ENCODE measurements at regions not wholly inside any gene's neighbourhood (a gene's known extent, or its start where the extent isn't known, plus 50 kb on each side); places are given as distances from the start of the nearest gene placed in this dataset.
A peak's percentile ranks its signal among the peaks of the same experiment; 100 is the strongest.

GRCh38 chr15:61620151-61620550 lies 391.0 kb upstream of the RORA start:
- no peak for TF ChIP-seq CTCF (IDR thresholded peaks at IDR 0.05; ENCODE audit: control insufficient read depth, extremely low read depth, insufficient read depth)
- DNase-seq (ENCODE audit: low read depth) = no peak

GRCh38 chr15:61613729-61614128 lies 384.6 kb upstream of the RORA start:
- no peak for DNase-seq (ENCODE audit: low read depth)
- H3K4me3 ChIP-seq (ENCODE audit: low read depth, low read length) = no peak overlapping the region
- no peak for TF ChIP-seq CTCF (IDR thresholded peaks at IDR 0.05; ENCODE audit: control insufficient read depth, extremely low read depth, insufficient read depth)

More at GRCh38 chr15:61620151-61620550, 391.0 kb upstream of the RORA start:
- H3K4me3 ChIP-seq (ENCODE audit: low read depth, low read length) = no peak overlapping the region

GRCh38 chr15:61613138-61613537 lies 384.0 kb upstream of the RORA start:
- H3K4me3 ChIP-seq (ENCODE audit: low read depth, low read length) = no peak overlapping the region

GRCh38 chr15:61612111-61612510 lies 383.0 kb upstream of the RORA start:
- H3K4me3 ChIP-seq (ENCODE audit: low read depth, low read length) = no peak overlapping the region
- no peak for DNase-seq (ENCODE audit: low read depth)
- TF ChIP-seq CTCF (IDR thresholded peaks at IDR 0.05; ENCODE audit: control insufficient read depth, extremely low read depth, insufficient read depth) = no peak

More at GRCh38 chr15:61613138-61613537, 384.0 kb upstream of the RORA start:
- DNase-seq (ENCODE audit: low read depth) = no peak
- TF ChIP-seq CTCF (IDR thresholded peaks at IDR 0.05; ENCODE audit: control insufficient read depth, extremely low read depth, insufficient read depth) = no peak

- TF ChIP-seq CTCF (IDR thresholded peaks at IDR 0.05; ENCODE audit: control insufficient read depth, extremely low read depth, insufficient read depth) = no peak
- DNase-seq (ENCODE audit: low read depth) = no peak
Observed at GRCh38 chr15:61605343-61605742, 376.2 kb upstream of the RORA start.

GRCh38 chr15:61598655-61599054 lies 369.6 kb upstream of the RORA start:
- H3K4me3 ChIP-seq (ENCODE audit: low read depth, low read length) = no peak overlapping the region
- DNase-seq (ENCODE audit: low read depth) = no peak
- TF ChIP-seq CTCF (IDR thresholded peaks at IDR 0.05; ENCODE audit: control insufficient read depth, extremely low read depth, insufficient read depth) = no peak

More at GRCh38 chr15:61605343-61605742, 376.2 kb upstream of the RORA start:
- no peak overlapping the region for H3K4me3 ChIP-seq (ENCODE audit: low read depth, low read length)

- no peak for TF ChIP-seq CTCF (IDR thresholded peaks at IDR 0.05; ENCODE audit: control insufficient read depth, extremely low read depth, insufficient read depth)
- DNase-seq (ENCODE audit: low read depth) = peak; percentile 23
- H3K4me3 ChIP-seq (ENCODE audit: low read depth, low read length) = no peak overlapping the region
Observed at GRCh38 chr15:61584410-61584809, 355.3 kb upstream of the RORA start.
